ENCODE measurements at regions not wholly inside any gene's neighbourhood (a gene's known extent, or its start where the extent isn't known, plus 50 kb on each side); places are given as distances from the start of the nearest gene placed in this dataset.

DNA sequence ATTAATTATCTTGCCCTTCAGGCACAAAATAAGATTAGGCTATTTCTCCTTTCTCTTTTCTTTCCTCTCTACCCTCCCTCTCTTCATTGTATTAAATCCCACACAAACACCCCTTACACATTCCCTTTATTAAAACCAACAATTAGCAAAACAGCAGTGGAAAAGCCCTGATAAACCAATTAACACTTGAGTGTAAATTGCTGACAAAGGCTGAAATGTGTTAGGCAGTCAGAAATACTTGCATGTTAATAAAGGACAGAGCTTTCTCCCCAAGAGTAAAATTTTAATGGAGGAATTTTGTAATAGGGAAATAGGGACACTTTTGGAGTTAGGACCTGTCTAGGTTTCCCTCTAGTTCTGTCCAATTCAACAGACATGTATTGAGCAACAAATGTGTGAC lies 370.9 kb downstream of the MRPS30 start:
- H3K9me3 ChIP-seq (ENCODE audit: control insufficient read depth in 1 of 2, insufficient read depth in 1 of 2, low read length in 2 of 2) = peaks cover 0 to 7% of the 10 kb centered on the region in 2 experiments
- no peaks in the 10 kb centered on the region for H3K27me3 Mint-ChIP-seq
- H3K36me3 Mint-ChIP-seq (ENCODE audit: low read depth) = no peaks in the 10 kb centered on the region
- DNase-seq (no peak), ATAC-seq (ENCODE audit: poor library complexity) (no peak)
- TF ChIP-seq, protein P1, sequence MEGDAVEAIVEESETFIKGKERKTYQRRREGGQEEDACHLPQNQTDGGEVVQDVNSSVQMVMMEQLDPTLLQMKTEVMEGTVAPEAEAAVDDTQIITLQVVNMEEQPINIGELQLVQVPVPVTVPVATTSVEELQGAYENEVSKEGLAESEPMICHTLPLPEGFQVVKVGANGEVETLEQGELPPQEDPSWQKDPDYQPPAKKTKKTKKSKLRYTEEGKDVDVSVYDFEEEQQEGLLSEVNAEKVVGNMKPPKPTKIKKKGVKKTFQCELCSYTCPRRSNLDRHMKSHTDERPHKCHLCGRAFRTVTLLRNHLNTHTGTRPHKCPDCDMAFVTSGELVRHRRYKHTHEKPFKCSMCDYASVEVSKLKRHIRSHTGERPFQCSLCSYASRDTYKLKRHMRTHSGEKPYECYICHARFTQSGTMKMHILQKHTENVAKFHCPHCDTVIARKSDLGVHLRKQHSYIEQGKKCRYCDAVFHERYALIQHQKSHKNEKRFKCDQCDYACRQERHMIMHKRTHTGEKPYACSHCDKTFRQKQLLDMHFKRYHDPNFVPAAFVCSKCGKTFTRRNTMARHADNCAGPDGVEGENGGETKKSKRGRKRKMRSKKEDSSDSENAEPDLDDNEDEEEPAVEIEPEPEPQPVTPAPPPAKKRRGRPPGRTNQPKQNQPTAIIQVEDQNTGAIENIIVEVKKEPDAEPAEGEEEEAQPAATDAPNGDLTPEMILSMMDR (IDR thresholded peaks at IDR 0.05) = no peak
- intact Hi-C loops (cut with DNase I, micrococcal nuclease) = no loop called here
- H3K36me3 ChIP-seq (ENCODE audit: insufficient read depth, low read length) = no peaks in the 10 kb centered on the region
- ChIA-PET POLR2A (no interaction called here), CTCF (no interaction called here)
- H3K9me3 Mint-ChIP-seq = peaks cover 6% of the 10 kb centered on the region
- H3K4me1 ChIP-seq (ENCODE audit: insufficient read depth, low read length) = no peaks in the 10 kb centered on the region
- H3K27me3 ChIP-seq (ENCODE audit: control insufficient read depth in 1 of 2, insufficient read depth in 2 of 2, low read length in 2 of 2) = no peaks in the 10 kb centered on the region
- H3K27ac Mint-ChIP-seq = no peak overlapping the region
- no peak overlapping the region for H3K27ac ChIP-seq (ENCODE audit: low read depth in 1 of 2, low read length in 2 of 2)
- H3K4me3 ChIP-seq (ENCODE audit: low read length) = no peak overlapping the region
- no peaks in the 10 kb centered on the region for H3K4me1 Mint-ChIP-seq (ENCODE audit: low read depth)
- no peak overlapping the region for H3K4me3 Mint-ChIP-seq

DNA sequence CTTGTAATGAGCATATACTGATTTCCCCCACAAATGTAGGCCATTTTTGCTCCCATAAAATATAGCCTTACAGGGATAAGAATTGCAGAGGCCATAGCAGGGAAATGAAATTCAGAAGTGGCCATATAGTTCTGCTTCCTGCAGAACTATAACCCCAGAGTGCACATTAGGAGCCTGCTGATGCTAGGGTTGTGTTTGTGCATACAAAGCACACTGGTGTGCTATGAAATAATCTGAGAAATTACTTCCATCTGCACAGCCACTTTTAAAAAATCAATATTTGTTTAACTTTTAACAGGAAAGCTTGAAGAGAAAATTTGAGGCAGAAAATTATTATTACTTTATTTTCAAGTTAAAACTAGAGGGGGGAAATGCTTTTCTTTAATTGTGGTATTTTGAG lies 380.3 kb downstream of the MRPS30 start:
- peaks cover 0 to 4% of the 10 kb centered on the region in 2 experiments for H3K9me3 ChIP-seq (ENCODE audit: control insufficient read depth in 1 of 2, insufficient read depth in 1 of 2, low read length in 2 of 2)
- H3K27me3 Mint-ChIP-seq = no peaks in the 10 kb centered on the region
- no peak overlapping the region for H3K4me3 Mint-ChIP-seq
- H3K36me3 Mint-ChIP-seq (ENCODE audit: low read depth) = no peaks in the 10 kb centered on the region
- H3K4me1 ChIP-seq (ENCODE audit: insufficient read depth, low read length) = no peaks in the 10 kb centered on the region
- H3K27ac ChIP-seq (ENCODE audit: low read depth in 1 of 2, low read length in 2 of 2) = no peak overlapping the region
- CTCF ChIA-PET = no interaction called here
- no peak overlapping the region for H3K4me3 ChIP-seq (ENCODE audit: low read length)
- TF ChIP-seq, protein P1 (IDR thresholded peaks at IDR 0.05) = no peak
- DNase-seq (no peak), ATAC-seq (ENCODE audit: poor library complexity) (no peak)
- no peaks in the 10 kb centered on the region for H3K27me3 ChIP-seq (ENCODE audit: control insufficient read depth in 1 of 2, insufficient read depth in 2 of 2, low read length in 2 of 2)
- H3K9me3 Mint-ChIP-seq = peaks cover 8% of the 10 kb centered on the region
- intact Hi-C loops (cut with DNase I, micrococcal nuclease) = no loop called here
- H3K4me1 Mint-ChIP-seq (ENCODE audit: low read depth) = no peaks in the 10 kb centered on the region
- POLR2A ChIA-PET = no interaction called here
- H3K27ac Mint-ChIP-seq = no peak overlapping the region
- no peaks in the 10 kb centered on the region for H3K36me3 ChIP-seq (ENCODE audit: insufficient read depth, low read length)

DNA sequence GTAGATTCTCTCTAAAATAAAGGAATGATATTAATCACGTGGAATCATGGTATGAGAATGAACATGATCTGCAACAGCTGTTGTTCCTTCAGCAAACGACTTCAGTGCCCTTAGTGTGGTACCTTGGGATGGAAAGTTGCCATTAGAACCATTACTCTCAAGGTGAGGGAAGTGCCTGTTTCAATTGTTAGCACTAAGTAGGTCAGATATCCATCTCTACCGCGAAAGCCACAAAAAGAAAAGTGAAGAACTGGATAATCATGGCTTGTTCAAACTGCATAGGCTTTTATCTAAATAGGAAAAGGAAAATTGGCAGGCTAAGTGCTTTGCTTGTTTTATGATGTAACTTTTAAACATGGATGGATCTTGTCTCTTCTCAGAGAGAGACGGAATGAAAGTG lies 380.7 kb downstream of the MRPS30 start:
- no peak overlapping the region for H3K4me3 Mint-ChIP-seq
- H3K27ac Mint-ChIP-seq = no peak overlapping the region
- no peak for DNase-seq
- no peak for ATAC-seq (ENCODE audit: poor library complexity)
- H3K27me3 Mint-ChIP-seq = no peaks in the 10 kb centered on the region
- H3K36me3 ChIP-seq (ENCODE audit: insufficient read depth, low read length) = no peaks in the 10 kb centered on the region
- H3K4me3 ChIP-seq (ENCODE audit: low read length) = no peak overlapping the region
- H3K27ac ChIP-seq (ENCODE audit: low read depth in 1 of 2, low read length in 2 of 2) = no peak overlapping the region
- H3K9me3 Mint-ChIP-seq = peaks cover 6% of the 10 kb centered on the region
- H3K9me3 ChIP-seq (ENCODE audit: control insufficient read depth in 1 of 2, insufficient read depth in 1 of 2, low read length in 2 of 2) = no peaks in the 10 kb centered on the region
- POLR2A ChIA-PET = no interaction called here
- no peaks in the 10 kb centered on the region for H3K4me1 Mint-ChIP-seq (ENCODE audit: low read depth)
- intact Hi-C loops (cut with DNase I, micrococcal nuclease) = no loop called here
- H3K27me3 ChIP-seq (ENCODE audit: control insufficient read depth in 1 of 2, insufficient read depth in 2 of 2, low read length in 2 of 2) = no peaks in the 10 kb centered on the region
- H3K36me3 Mint-ChIP-seq (ENCODE audit: low read depth) = no peaks in the 10 kb centered on the region
- CTCF ChIA-PET = no interaction called here
- no peaks in the 10 kb centered on the region for H3K4me1 ChIP-seq (ENCODE audit: insufficient read depth, low read length)
- TF ChIP-seq, protein P1 (IDR thresholded peaks at IDR 0.05) = no peak
